H1 (cell line): ENCODE measurements at regions not wholly inside any gene's neighbourhood (a gene's known extent, or its start where the extent isn't known, plus 50 kb on each side); places are given as distances from the start of the nearest gene placed in this dataset.

ENCODE experiments used
- CTCF ChIA-PET: fragments of 300-600 bp; sonication (Branson Sonifier 250); formaldehyde crosslinking; loops from one replicate; lab custom pipeline; 2021; ENCODE audit not compliant: partially characterized antibody; lab: Charles Lee
- POLR2A ChIA-PET: fragments of 300-600 bp; sonication (Branson Sonifier 250); formaldehyde crosslinking; loops from one replicate; lab custom pipeline; 2021; ENCODE audit warnings: inconsistent platforms; ENCODE audit not compliant: partially characterized antibody; lab: Charles Lee
- DNase-seq, 2 experiments: peaks; one replicate each; pipeline versions ENCODE4 v3.0.0 to v3.0.0-alpha.2; 2010 to 2022; ENCODE audit warnings: low spot score in 2 of 2, low read depth in 1 of 2, mixed read lengths in 1 of 2
- FAIRE-seq: peaks from 2 replicates; lab custom pipeline; 2011; peaks lifted over from hg19 to GRCh38; lab: Jason Lieb, UNC
- H2AFZ ChIP-seq: 2 replicates; pipeline ENCODE4 v1.8.1; 2012; ENCODE audit warnings: low read length, inconsistent platforms
- H2AK5ac ChIP-seq: 2 replicates; pipeline ENCODE4 v1.6.1; 2013; ENCODE audit warnings: low read depth, low read length
- H2BK120ac ChIP-seq: replicated peaks from 2 replicates; pipeline ENCODE3; 2013; ENCODE audit warnings: low read depth, low read length, inconsistent platforms
- H2BK12ac ChIP-seq: 2 replicates; pipeline ENCODE4 v1.6.1; 2013; ENCODE audit warnings: low read depth, low read length
- H2BK15ac ChIP-seq: 2 replicates; pipeline ENCODE4 v1.6.1; 2013; ENCODE audit warnings: low read length
- H2BK20ac ChIP-seq: 2 replicates; pipeline ENCODE4 v1.6.1; 2013; ENCODE audit warnings: low read length
- H2BK5ac ChIP-seq: 2 replicates; pipeline ENCODE4 v1.6.1; 2013; ENCODE audit warnings: low read depth, low read length
- H3K14ac ChIP-seq: 2 replicates; pipeline ENCODE4 v1.6.1; 2013; ENCODE audit warnings: inconsistent platforms; ENCODE audit not compliant: insufficient read length
- H3K18ac ChIP-seq: 2 replicates; pipeline ENCODE4 v1.6.1; 2013; ENCODE audit warnings: low read length; ENCODE audit errors: extremely low read depth
- H3K23ac ChIP-seq: 2 replicates; pipeline ENCODE4 v1.6.1; 2013; ENCODE audit warnings: inconsistent platforms; ENCODE audit not compliant: insufficient read length
- H3K23me2 ChIP-seq: 2 replicates; pipeline ENCODE4 v1.6.1; 2013; ENCODE audit warnings: low read depth, low read length
- H3K27ac ChIP-seq: 2 replicates; pipeline ENCODE4 v1.6.1; 2011; ENCODE audit warnings: low read depth, low read length, inconsistent platforms
- H3K27me3 ChIP-seq, 4 experiments: replicated peaks in 1 of 4; 1 replicate in 1 of 4; 2 replicates in 3 of 4; pipeline versions ENCODE4 v1.6.1 to v1.8.1; 2011 to 2013; ENCODE audit warnings: low read length in 3 of 4, mild to moderate bottlenecking in 3 of 4, inconsistent platforms in 2 of 4, mixed read lengths in 2 of 4, moderate library complexity in 1 of 4; ENCODE audit not compliant: control insufficient read depth in 3 of 4, insufficient read depth in 3 of 4; ENCODE audit errors: extremely low read depth in 1 of 4
- H3K36me3 ChIP-seq, 4 experiments: 2 replicates each; pipeline versions ENCODE4 v1.6.1 to v1.8.1; 2011 to 2013; ENCODE audit warnings: mild to moderate bottlenecking in 4 of 4, low read length in 3 of 4, moderate library complexity in 2 of 4, control low read depth in 1 of 4, inconsistent platforms in 1 of 4; ENCODE audit not compliant: insufficient read depth in 4 of 4, control insufficient read depth in 2 of 4
- H3K4ac ChIP-seq: replicated peaks from 2 replicates; pipeline ENCODE3; 2013; ENCODE audit warnings: low read length, low read depth, mixed read lengths, inconsistent platforms; ENCODE audit not compliant: insufficient read length
- H3K4me1 ChIP-seq, 4 experiments: replicated peaks in 1 of 4; 1 replicate in 1 of 4; 2 replicates in 3 of 4; pipeline versions ENCODE4 v1.6.1 to v1.8.1; 2011 to 2013; ENCODE audit warnings: low read length in 3 of 4, inconsistent platforms in 2 of 4, mixed read lengths in 1 of 4; ENCODE audit not compliant: insufficient read depth in 4 of 4, control insufficient read depth in 3 of 4
- H3K4me2 ChIP-seq, 2 experiments: 2 replicates each; pipeline versions ENCODE4 v1.6.1 to v1.8.1; 2011 to 2013; ENCODE audit warnings: low read depth in 2 of 2, low read length in 2 of 2, control low read depth in 1 of 2, inconsistent platforms in 1 of 2, mild to moderate bottlenecking in 1 of 2; ENCODE audit not compliant: insufficient read depth in 1 of 2
- H3K4me3 ChIP-seq, 4 experiments: fragments of 200-600, 300-600 bp in 1 of 4; sonication (generic), shearing (Covaris generic), sonication (Bioruptor Twin) in 1 of 4; 2 replicates each; pipeline versions ENCODE4 v1.5.1 to v1.8.1; 2011 to 2016; ENCODE audit warnings: low read length in 4 of 4, low read depth in 3 of 4, control low read depth in 2 of 4, inconsistent platforms in 2 of 4, mild to moderate bottlenecking in 2 of 4, mixed read lengths in 1 of 4, moderate library complexity in 1 of 4; ENCODE audit not compliant: insufficient read depth in 2 of 4; ENCODE audit errors: extremely low read depth in 1 of 4
- H3K56ac ChIP-seq: replicated peaks from 2 replicates; pipeline ENCODE3; 2013; ENCODE audit warnings: low read depth, mild to moderate bottlenecking, mixed read lengths, low read length, inconsistent platforms; ENCODE audit not compliant: insufficient read length
- H3K79me1 ChIP-seq: 2 replicates; pipeline ENCODE4 v1.6.1; 2013; ENCODE audit warnings: low read depth, low read length, control low read depth
- H3K79me2 ChIP-seq, 2 experiments: 2 replicates each; pipeline versions ENCODE4 v1.6.1 to v1.8.1; 2012 to 2013; ENCODE audit warnings: low read length in 2 of 2, mild to moderate bottlenecking in 2 of 2, inconsistent platforms in 1 of 2; ENCODE audit not compliant: insufficient read depth in 2 of 2, control insufficient read depth in 1 of 2
- H3K9ac ChIP-seq, 4 experiments: replicated peaks in 1 of 4; 1 replicate in 1 of 4; 2 replicates in 3 of 4; pipeline versions ENCODE4 v1.6.1 to v1.8.1; 2011 to 2013; ENCODE audit warnings: low read depth in 3 of 4, low read length in 3 of 4, control low read depth in 2 of 4, mild to moderate bottlenecking in 2 of 4, moderate library complexity in 2 of 4, inconsistent platforms in 1 of 4; ENCODE audit errors: extremely low read depth in 1 of 4
- H3K9me3 ChIP-seq, 2 experiments: 2 replicates each; pipeline versions ENCODE4 v1.6.1 to v1.8.1; 2012 to 2013; ENCODE audit warnings: mild to moderate bottlenecking in 2 of 2, moderate library complexity in 2 of 2, control low read depth in 1 of 2, inconsistent platforms in 1 of 2, low read depth in 1 of 2, low read length in 1 of 2, mixed read lengths in 1 of 2; ENCODE audit not compliant: insufficient read depth in 2 of 2
- H4K20me1 ChIP-seq, 2 experiments: replicated peaks in 1 of 2; 2 replicates each; pipeline versions ENCODE3 to v1.8.1; 2011 to 2013; ENCODE audit warnings: inconsistent platforms in 2 of 2, low read length in 2 of 2, mild to moderate bottlenecking in 1 of 2; ENCODE audit not compliant: insufficient read depth in 2 of 2, control insufficient read depth in 1 of 2
- H4K5ac ChIP-seq: 2 replicates; pipeline ENCODE4 v1.6.1; 2013; ENCODE audit warnings: low read length, low read depth, mixed read lengths, inconsistent platforms; ENCODE audit not compliant: insufficient read length
- H4K8ac ChIP-seq: 2 replicates; pipeline ENCODE4 v1.8.0; 2013; ENCODE audit warnings: mild to moderate bottlenecking, moderate library complexity, low read length, inconsistent platforms; ENCODE audit not compliant: insufficient read depth; ENCODE audit errors: extremely low read depth
- H4K91ac ChIP-seq: replicated peaks from 2 replicates; pipeline ENCODE3; 2013; ENCODE audit warnings: low read length, mixed read lengths, inconsistent platforms; ENCODE audit not compliant: insufficient read length
- GTF2F1 ChIP-seq: IDR thresholded peaks from 2 replicates; pipeline ENCODE4 v1.6.1; 2012; ENCODE audit warnings: low read depth, low read length, improper control_type of control experiment, borderline replicate concordance
- POLR2A ChIP-seq, 2 experiments: IDR thresholded peaks; 1 replicate in 1 of 2; 2 replicates in 1 of 2; pipeline ENCODE4 v1.6.1; 2011; ENCODE audit warnings: low read depth in 2 of 2, low read length in 2 of 2, mild to moderate bottlenecking in 2 of 2; ENCODE audit errors: control extremely low read depth in 1 of 2
- RAD21 ChIP-seq, 2 experiments: IDR thresholded peaks in 1 of 2; conservative IDR thresholded peaks in 1 of 2; 2 replicates each; pipeline ENCODE4 v1.6.1; 2011; ENCODE audit warnings: low read depth in 2 of 2, low read length in 2 of 2, improper control_type of control experiment in 1 of 2, inconsistent platforms in 1 of 2, mild to moderate bottlenecking in 1 of 2, moderate library complexity in 1 of 2
- WGBS, 2 experiments: shearing (Covaris generic) in 1 of 2; methylation state at CpG; one replicate each; pipeline versions ENCODE4 v1.1.6 to v1.1.7; 2013 to 2015; ENCODE audit warnings: low lambda C conversion rate in 2 of 2, mixed read lengths in 2 of 2, inconsistent platforms in 1 of 2, low coverage in 1 of 2, missing lambda C conversion rate in 1 of 2; ENCODE audit not compliant: insufficient replicate concordance in 2 of 2, insufficient coverage in 1 of 2, insufficient read length in 1 of 2; ENCODE audit errors: extremely low coverage in 1 of 2, missing lambda C conversion rate in 1 of 2; 5-methylcytosine and 5-hydroxymethylcytosine counted together
- TF ChIP-seq, protein P1 (sequence below), 3 experiments: IDR thresholded peaks; 1 replicate in 2 of 3; 2 replicates in 1 of 3; pipeline versions ENCODE4 v1.5.1 to v1.6.1; 2011; ENCODE audit warnings: low read length in 3 of 3, mild to moderate bottlenecking in 3 of 3, inconsistent platforms in 2 of 3, low read depth in 1 of 3, moderate library complexity in 1 of 3; ENCODE audit not compliant: insufficient read depth in 1 of 3; ENCODE audit errors: control extremely low read depth in 1 of 3

DNA sequence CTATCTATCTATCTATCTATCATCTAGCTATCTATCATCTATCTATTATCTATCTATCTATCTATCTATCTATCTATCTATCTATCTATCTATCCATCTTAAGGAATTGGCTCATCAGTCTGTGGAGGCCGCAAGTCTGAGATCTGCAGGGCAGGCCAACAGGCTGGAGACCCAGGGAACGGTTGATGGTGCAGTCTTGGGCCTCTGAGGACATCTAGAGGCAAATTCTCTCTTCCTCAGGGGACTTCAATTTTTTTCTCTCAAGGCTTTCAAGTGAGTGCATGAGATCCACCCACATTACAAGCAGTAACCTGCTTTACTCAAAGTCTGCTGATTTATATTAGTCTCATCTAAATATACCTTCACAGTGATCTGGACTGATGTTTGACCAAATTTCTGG lies 197.0 kb downstream of the GLRX3 start:
- CTCF ChIA-PET = interaction anchor here (0.6 to 0.8 kb wide), 3 partner anchors 142 to 391 kb away, joined by 3 to 5 read pairs (median 3); no protein-coding TSS in a partner anchor

More for the DNA sequence above, 197.0 kb downstream of the GLRX3 start:
- TF ChIP-seq, protein P1, sequence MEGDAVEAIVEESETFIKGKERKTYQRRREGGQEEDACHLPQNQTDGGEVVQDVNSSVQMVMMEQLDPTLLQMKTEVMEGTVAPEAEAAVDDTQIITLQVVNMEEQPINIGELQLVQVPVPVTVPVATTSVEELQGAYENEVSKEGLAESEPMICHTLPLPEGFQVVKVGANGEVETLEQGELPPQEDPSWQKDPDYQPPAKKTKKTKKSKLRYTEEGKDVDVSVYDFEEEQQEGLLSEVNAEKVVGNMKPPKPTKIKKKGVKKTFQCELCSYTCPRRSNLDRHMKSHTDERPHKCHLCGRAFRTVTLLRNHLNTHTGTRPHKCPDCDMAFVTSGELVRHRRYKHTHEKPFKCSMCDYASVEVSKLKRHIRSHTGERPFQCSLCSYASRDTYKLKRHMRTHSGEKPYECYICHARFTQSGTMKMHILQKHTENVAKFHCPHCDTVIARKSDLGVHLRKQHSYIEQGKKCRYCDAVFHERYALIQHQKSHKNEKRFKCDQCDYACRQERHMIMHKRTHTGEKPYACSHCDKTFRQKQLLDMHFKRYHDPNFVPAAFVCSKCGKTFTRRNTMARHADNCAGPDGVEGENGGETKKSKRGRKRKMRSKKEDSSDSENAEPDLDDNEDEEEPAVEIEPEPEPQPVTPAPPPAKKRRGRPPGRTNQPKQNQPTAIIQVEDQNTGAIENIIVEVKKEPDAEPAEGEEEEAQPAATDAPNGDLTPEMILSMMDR (IDR thresholded peaks at IDR 0.05; ENCODE audit: control extremely low read depth in 1 of 3, insufficient read depth in 1 of 3, low read depth in 1 of 3, low read length in 3 of 3) = peak; percentile 23 to 45 (median 25)
- TF ChIP-seq RAD21 (IDR thresholded peaks at IDR 0.05 in 1 of 2, conservative IDR thresholded peaks at IDR 0.05 in 1 of 2; ENCODE audit: low read depth in 2 of 2, low read length in 2 of 2) = peak; percentile 55 to 69
- no peak for TF ChIP-seq GTF2F1
- TF ChIP-seq POLR2A (IDR thresholded peaks at IDR 0.05; ENCODE audit: control extremely low read depth in 1 of 2, low read depth in 2 of 2, low read length in 2 of 2) = no peak
- Histone ChIP-seq H3K36me3 (no peaks in the 10 kb centered on the region), H2AFZ (no peak overlapping the region), H4K5ac (no peak overlapping the region), H3K23me2 (no peaks in the 10 kb centered on the region), H2BK120ac (no peak overlapping the region), H4K20me1 (no peaks in the 10 kb centered on the region), H3K4me3 (no peak overlapping the region), H3K9ac (no peak overlapping the region), H3K18ac (no peak overlapping the region), H4K91ac (no peak overlapping the region), H3K23ac (no peak overlapping the region), H3K4ac (no peak overlapping the region), H3K9me3 (peaks cover 9 to 16% of the 10 kb centered on the region in 2 experiments; a peak in 3 of 4 replicates), H3K79me2 (no peaks in the 10 kb centered on the region; a peak in 1 of 4 replicates), H2BK20ac (no peak overlapping the region), H2BK15ac (no peak overlapping the region), H3K56ac (no peak overlapping the region), H3K4me2 (no peak overlapping the region), H3K27me3 (no peaks in the 10 kb centered on the region), H4K8ac (no peak overlapping the region), H3K27ac (no peak overlapping the region), H2BK5ac (no peak overlapping the region), H3K14ac (no peak overlapping the region), H3K4me1 (no peaks in the 10 kb centered on the region), H3K79me1 (no peaks in the 10 kb centered on the region), H2AK5ac (no peak overlapping the region), H2BK12ac (no peak overlapping the region)
- POLR2A ChIA-PET = no interaction called here
- DNase-seq (no peak), FAIRE-seq (no peak)
- WGBS, 2 experiments = 78% methylated on average over 2 of the region's 2 CpGs; no CpG with 5 or more reads in 1 of the 2 experiments
